ENCODE measurements at regions not wholly inside any gene's neighbourhood (a gene's known extent, or its start where the extent isn't known, plus 50 kb on each side); places are given as distances from the start of the nearest gene placed in this dataset.

- in situ Hi-C loops (cut with MboI; ENCODE audit: low pct_unique_long_range_greater_than_20kb, low sequenced_read_pairs, unreplicated experiment): no loop called here
- no peak for TF ChIP-seq CTCF (IDR thresholded peaks at IDR 0.05; ENCODE audit: extremely low read depth, insufficient read depth, missing control alignments)
- no peak for DNase-seq (ENCODE audit: low spot score)
Measured at GRCh38 chr3:171949554-171949953, 89.8 kb upstream of the FNDC3B start.

- DNase-seq (ENCODE audit: low spot score): no peak
- in situ Hi-C loops (cut with MboI; ENCODE audit: low pct_unique_long_range_greater_than_20kb, low sequenced_read_pairs, unreplicated experiment): no loop called here
- no peak for TF ChIP-seq CTCF (IDR thresholded peaks at IDR 0.05; ENCODE audit: extremely low read depth, insufficient read depth, missing control alignments)
Measured at GRCh38 chr3:171950373-171950772, 89.0 kb upstream of the FNDC3B start.

- in situ Hi-C loops (cut with MboI; ENCODE audit: low pct_unique_long_range_greater_than_20kb, low sequenced_read_pairs, unreplicated experiment): no loop called here
- no peak for TF ChIP-seq CTCF (IDR thresholded peaks at IDR 0.05; ENCODE audit: extremely low read depth, insufficient read depth, missing control alignments)
- DNase-seq (ENCODE audit: low spot score): no peak
Measured at GRCh38 chr3:171951597-171951996, 87.8 kb upstream of the FNDC3B start.

- no peak for DNase-seq (ENCODE audit: low spot score)
- TF ChIP-seq CTCF (IDR thresholded peaks at IDR 0.05; ENCODE audit: extremely low read depth, insufficient read depth, missing control alignments): no peak
- in situ Hi-C loops (cut with MboI; ENCODE audit: low pct_unique_long_range_greater_than_20kb, low sequenced_read_pairs, unreplicated experiment): no loop called here
Measured at GRCh38 chr3:171953301-171954022, 85.9 kb upstream of the FNDC3B start.

GRCh38 chr3:171954690-171955383 lies 84.5 kb upstream of the FNDC3B start:
- in situ Hi-C loops (cut with MboI; ENCODE audit: low pct_unique_long_range_greater_than_20kb, low sequenced_read_pairs, unreplicated experiment): no loop called here
- TF ChIP-seq CTCF (IDR thresholded peaks at IDR 0.05; ENCODE audit: extremely low read depth, insufficient read depth, missing control alignments): no peak
- no peak for DNase-seq (ENCODE audit: low spot score)

GRCh38 chr3:171955598-171955997 lies 83.8 kb upstream of the FNDC3B start:
- TF ChIP-seq CTCF (IDR thresholded peaks at IDR 0.05; ENCODE audit: extremely low read depth, insufficient read depth, missing control alignments): no peak
- DNase-seq (ENCODE audit: low spot score): no peak
- in situ Hi-C loops (cut with MboI; ENCODE audit: low pct_unique_long_range_greater_than_20kb, low sequenced_read_pairs, unreplicated experiment): no loop called here
